HFF-Myc (cell line): ENCODE measurements at regions not wholly inside any gene's neighbourhood (a gene's known extent, or its start where the extent isn't known, plus 50 kb on each side); places are given as distances from the start of the nearest gene placed in this dataset.

Experiments used
- DNase-seq: peaks from one replicate; pipeline ENCODE4 v3.0.0-alpha.2; 2011; ENCODE audit warnings: low read depth; ENCODE audit errors: extremely low read depth
- H3K4me3 ChIP-seq: replicated peaks from 2 replicates; pipeline ENCODE4 v1.5.1; 2011; ENCODE audit warnings: low read depth, mild to moderate bottlenecking, control low read depth, low read length
- CTCF ChIP-seq: IDR thresholded peaks from 2 replicates; pipeline ENCODE4 v1.5.1; 2012; ENCODE audit warnings: mild to moderate bottlenecking, low read depth, low read length, control low read depth; ENCODE audit errors: missing control alignments

DNA sequence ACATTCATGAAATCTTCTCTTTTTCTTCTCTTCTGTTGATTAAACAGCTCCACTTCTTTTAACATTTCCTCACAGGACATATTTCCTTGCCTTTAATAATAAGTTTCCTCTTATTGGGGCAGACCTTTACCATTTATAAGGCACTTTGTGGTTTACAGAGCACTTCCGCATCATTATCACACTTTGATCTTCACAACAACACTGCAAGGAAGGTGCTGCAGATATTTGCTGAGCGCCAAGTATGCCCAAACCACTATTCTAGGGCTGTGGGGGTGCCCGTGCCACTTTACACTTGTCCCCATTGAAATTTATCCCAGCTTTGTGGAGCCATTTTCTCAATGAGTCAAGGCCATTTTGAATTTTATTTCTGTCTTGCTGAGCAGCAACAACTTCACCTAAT, 246.6 kb downstream of the SS18 start:
- no peak for TF ChIP-seq CTCF
- H3K4me3 ChIP-seq = no peak overlapping the region
- no peak for DNase-seq

DNA sequence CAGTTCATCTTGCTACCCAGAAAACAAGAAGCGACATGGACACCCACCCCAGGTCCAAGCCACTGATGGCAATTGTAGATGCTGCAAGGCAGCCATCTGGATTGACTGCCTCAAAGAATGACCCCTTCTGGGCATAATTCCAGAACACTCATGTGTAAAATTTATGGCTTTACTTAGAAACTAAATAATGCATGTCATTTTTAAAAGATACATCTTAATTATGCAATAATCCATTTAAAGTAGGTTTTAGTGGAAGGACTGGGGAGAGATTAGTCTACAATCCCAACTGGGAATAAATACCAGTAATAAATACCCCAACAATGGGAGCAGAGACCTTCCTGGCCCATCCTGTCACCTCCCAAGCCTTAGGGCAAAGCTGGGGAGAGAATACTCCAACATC, 247.7 kb downstream of the SS18 start:
- DNase-seq = no peak
- no peak overlapping the region for H3K4me3 ChIP-seq
- TF ChIP-seq CTCF = no peak

GRCh38 chr18:25834061-25834460, 256.4 kb downstream of the SS18 start:
- no peak overlapping the region for H3K4me3 ChIP-seq
- TF ChIP-seq CTCF = no peak
- no peak for DNase-seq

- no peak overlapping the region for H3K4me3 ChIP-seq
- DNase-seq = peak; percentile 44
- peak; percentile 95 for TF ChIP-seq CTCF
Observed at GRCh38 chr18:25832001-25832604, 258.3 kb downstream of the SS18 start.

- H3K4me3 ChIP-seq = no peak overlapping the region
- DNase-seq = no peak
- no peak for TF ChIP-seq CTCF
Observed at GRCh38 chr18:25831301-25831701, 259.1 kb downstream of the SS18 start.

- no peak for DNase-seq
- no peak for TF ChIP-seq CTCF
- H3K4me3 ChIP-seq = no peak overlapping the region
Observed at GRCh38 chr18:25830787-25831186, 259.6 kb downstream of the SS18 start.

- no peak for TF ChIP-seq CTCF
- DNase-seq = no peak
- H3K4me3 ChIP-seq = no peak overlapping the region
Observed at GRCh38 chr18:25827961-25828561, 262.4 kb downstream of the SS18 start.
